ENCODE measurements at regions not wholly inside any gene's neighbourhood (a gene's known extent, or its start where the extent isn't known, plus 50 kb on each side); places are given as distances from the start of the nearest gene placed in this dataset.

- no peak for DNase-seq
Measured at GRCh38 chr9:116055536-116055935, 98.1 kb upstream of the PAPPA start.

GRCh38 chr9:116057371-116057770 is 96.2 kb upstream of the PAPPA start:
- DNase-seq = no peak

- no peak for DNase-seq
Measured at GRCh38 chr9:116058421-116058820, 95.2 kb upstream of the PAPPA start.

GRCh38 chr9:116059466-116059865 is 94.1 kb upstream of the PAPPA start:
- no peak for DNase-seq

GRCh38 chr9:116060631-116061030 is 93.0 kb upstream of the PAPPA start:
- DNase-seq = no peak

- DNase-seq = no peak
Measured at GRCh38 chr9:116061546-116062205, 91.9 kb upstream of the PAPPA start.

GRCh38 chr9:116062206-116062550 is 91.4 kb upstream of the PAPPA start:
- no peak for DNase-seq

- no peak for DNase-seq
Measured at GRCh38 chr9:116064970-116065369, 88.6 kb upstream of the PAPPA start.

- no peak for DNase-seq
Measured at GRCh38 chr9:116066221-116066620, 87.4 kb upstream of the PAPPA start.

- no peak for DNase-seq
Measured at GRCh38 chr9:116067566-116067965, 86.0 kb upstream of the PAPPA start.

GRCh38 chr9:116070256-116070914 is 83.2 kb upstream of the PAPPA start:
- DNase-seq = no peak

- DNase-seq = no peak
Measured at GRCh38 chr9:116072046-116072445, 81.5 kb upstream of the PAPPA start.

GRCh38 chr9:116073826-116074225 is 79.8 kb upstream of the PAPPA start:
- DNase-seq = no peak

GRCh38 chr9:116074658-116075057 is 78.9 kb upstream of the PAPPA start:
- no peak for DNase-seq

- no peak for DNase-seq
Measured at GRCh38 chr9:116075191-116075590, 78.4 kb upstream of the PAPPA start.

GRCh38 chr9:116078640-116079039 is 75.0 kb upstream of the PAPPA start:
- no peak for DNase-seq

- no peak for DNase-seq
Measured at GRCh38 chr9:116080561-116080960, 73.0 kb upstream of the PAPPA start.

- DNase-seq = no peak
Measured at GRCh38 chr9:116081435-116082115, 72.0 kb upstream of the PAPPA start.

- no peak for DNase-seq
Measured at GRCh38 chr9:116083837-116084236, 69.8 kb upstream of the PAPPA start.

- DNase-seq = no peak
Measured at GRCh38 chr9:116084497-116084896, 69.1 kb upstream of the PAPPA start.

- no peak for DNase-seq
Measured at GRCh38 chr9:116087246-116087645, 66.3 kb upstream of the PAPPA start.

GRCh38 chr9:116087751-116088194 is 65.8 kb upstream of the PAPPA start:
- DNase-seq = no peak

- DNase-seq = no peak
Measured at GRCh38 chr9:116088396-116088795, 65.2 kb upstream of the PAPPA start.

All from occipital lobe (tissue), 1 donor.